G401 (cell line): ENCODE measurements at regions not wholly inside any gene's neighbourhood (a gene's known extent, or its start where the extent isn't known, plus 50 kb on each side); places are given as distances from the start of the nearest gene placed in this dataset.

Experiments used
- DNase-seq: peaks from one replicate; pipeline ENCODE4 v3.0.0-alpha.2; 2015; ENCODE audit warnings: low spot score
- in situ Hi-C: cut with HindIII; loops from 2 replicates; pipeline ENCODE4 v1.10.0; 2016; ENCODE audit warnings: low sequenced_read_pairs, mixed read lengths

DNA sequence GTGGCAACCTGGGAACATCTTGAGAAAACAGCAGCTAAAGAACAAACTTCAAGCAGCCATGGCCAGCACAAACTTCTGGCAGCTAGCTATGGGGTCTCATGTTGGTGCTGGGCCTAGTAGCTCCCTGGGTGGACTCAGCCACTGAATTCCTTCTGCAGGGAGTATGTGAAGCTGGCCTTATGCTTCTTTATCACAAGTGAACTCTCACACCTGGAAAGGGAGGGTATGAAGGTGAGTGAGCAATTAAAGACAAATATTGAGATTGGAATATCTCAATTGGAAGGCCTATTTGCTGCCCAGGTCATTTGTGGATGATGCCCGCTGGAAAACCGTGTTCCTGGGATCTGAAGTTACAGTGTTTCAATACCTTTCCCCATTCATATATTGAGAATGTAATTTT is 153.3 kb upstream of the RPS6KA3 start:
- no peak for DNase-seq
- in situ Hi-C loops = no loop called here

- in situ Hi-C loops = no loop called here
- DNase-seq = no peak
Observed at GRCh38 chrX:20418379-20419150, 151.9 kb upstream of the RPS6KA3 start.

DNA sequence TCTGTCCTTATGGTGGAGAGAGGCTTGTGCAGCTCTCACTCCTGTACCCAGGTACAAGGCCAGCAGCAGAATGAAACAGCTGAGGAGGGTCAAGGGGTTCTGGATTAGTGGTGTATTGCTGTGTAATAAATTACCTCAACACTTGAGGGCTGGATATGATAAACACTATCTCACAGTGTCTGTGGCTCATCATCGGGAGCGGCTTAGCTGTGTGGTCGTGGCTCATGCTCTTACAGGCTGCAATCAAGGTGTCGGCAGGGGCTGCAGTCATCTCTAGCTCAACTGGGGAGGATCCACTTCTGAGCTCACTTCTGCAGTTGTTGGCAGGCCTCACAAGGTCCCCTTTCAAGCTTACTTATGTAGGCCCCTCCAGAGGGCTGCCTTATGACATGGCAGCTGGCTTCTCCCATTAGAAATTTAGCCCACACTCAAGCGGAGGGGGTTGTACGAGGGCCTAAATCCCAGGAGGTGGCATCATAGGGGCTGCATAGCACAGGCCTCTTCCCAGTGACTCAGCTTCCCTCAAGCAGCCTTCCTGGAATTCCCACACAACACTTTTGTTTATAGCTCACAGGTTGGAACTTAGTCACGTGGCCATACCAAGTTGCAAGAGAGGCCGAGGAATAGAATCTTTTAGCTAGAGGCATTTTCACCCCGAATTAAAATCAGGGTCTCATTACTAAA is 148.2 kb upstream of the RPS6KA3 start:
- in situ Hi-C loops = no loop called here
- no peak for DNase-seq

DNA sequence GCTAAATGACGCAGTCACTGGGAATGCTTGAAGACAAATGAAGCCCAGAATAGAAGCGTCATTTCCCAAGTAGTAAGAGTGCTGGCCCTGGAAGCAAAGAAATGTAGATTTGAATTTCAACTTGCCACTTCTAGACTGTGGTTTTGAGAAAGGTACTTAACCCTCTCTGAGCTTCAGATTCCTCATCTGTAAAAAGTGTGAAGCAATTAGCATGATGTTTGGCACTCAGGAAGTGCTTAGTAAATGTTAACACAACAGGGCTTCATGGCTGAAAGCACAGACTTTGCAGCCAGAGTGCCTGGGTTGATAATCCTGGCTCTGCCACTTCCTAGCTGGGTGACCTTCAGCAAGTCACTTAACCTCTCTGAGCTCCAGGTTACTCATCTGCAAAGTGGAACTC is 147.4 kb upstream of the RPS6KA3 start:
- in situ Hi-C loops = no loop called here
- no peak for DNase-seq

GRCh38 chrX:20412871-20413486 is 146.3 kb upstream of the RPS6KA3 start:
- in situ Hi-C loops = no loop called here
- DNase-seq = no peak

- in situ Hi-C loops = no loop called here
- DNase-seq = no peak
Observed at GRCh38 chrX:20410540-20410939, 143.8 kb upstream of the RPS6KA3 start.

DNA sequence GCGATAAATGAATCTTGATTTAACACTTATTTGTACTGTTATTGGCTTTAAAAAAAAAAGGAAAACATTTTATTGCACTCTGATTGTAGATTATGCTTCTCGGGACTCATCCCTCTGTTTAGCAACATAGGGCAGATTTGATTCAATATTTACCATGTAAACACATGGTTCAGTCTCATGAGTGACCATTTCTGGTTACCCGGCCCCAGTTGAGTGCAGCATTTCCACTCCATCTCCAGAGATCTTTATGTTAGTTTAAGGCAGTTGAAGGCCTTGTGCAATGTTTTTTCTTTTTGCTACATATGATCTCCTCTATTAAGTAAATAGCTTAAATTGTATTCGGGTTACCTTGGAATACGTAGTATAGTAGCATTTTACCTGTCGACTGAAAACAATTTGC is 143.3 kb upstream of the RPS6KA3 start:
- DNase-seq = no peak
- in situ Hi-C loops = no loop called here

- in situ Hi-C loops = no loop called here
- DNase-seq = no peak
Observed at GRCh38 chrX:20402956-20403355, 136.2 kb upstream of the RPS6KA3 start.

- no peak for DNase-seq
- in situ Hi-C loops = no loop called here
Observed at GRCh38 chrX:20399728-20400414, 133.2 kb upstream of the RPS6KA3 start.

- no peak for DNase-seq
- in situ Hi-C loops = no loop called here
Observed at GRCh38 chrX:20397587-20397986, 130.9 kb upstream of the RPS6KA3 start.

DNA sequence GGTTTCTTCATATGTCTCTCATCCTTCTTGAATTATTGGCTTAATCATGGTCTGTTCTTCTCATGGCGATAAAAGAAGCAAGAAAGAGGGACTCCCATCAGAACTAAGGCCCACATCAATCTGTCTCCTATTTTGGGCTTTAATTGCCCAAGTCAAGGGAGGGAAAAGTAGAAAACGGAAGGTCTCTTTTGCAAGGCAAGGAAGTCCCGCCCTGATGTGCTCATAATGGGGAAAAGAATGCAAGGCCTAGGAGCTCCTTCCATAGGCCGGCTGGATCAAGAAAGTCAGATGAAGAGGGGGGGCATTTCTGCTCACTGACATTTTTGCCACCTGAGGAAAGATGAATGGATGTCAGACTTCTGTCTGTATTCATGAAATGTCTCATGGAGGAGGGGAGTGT is 127.7 kb upstream of the RPS6KA3 start:
- in situ Hi-C loops = no loop called here
- no peak for DNase-seq

GRCh38 chrX:20393944-20394343 is 127.2 kb upstream of the RPS6KA3 start:
- in situ Hi-C loops = no loop called here
- no peak for DNase-seq

GRCh38 chrX:20388594-20388993 is 121.9 kb upstream of the RPS6KA3 start:
- in situ Hi-C loops = no loop called here
- no peak for DNase-seq

DNA sequence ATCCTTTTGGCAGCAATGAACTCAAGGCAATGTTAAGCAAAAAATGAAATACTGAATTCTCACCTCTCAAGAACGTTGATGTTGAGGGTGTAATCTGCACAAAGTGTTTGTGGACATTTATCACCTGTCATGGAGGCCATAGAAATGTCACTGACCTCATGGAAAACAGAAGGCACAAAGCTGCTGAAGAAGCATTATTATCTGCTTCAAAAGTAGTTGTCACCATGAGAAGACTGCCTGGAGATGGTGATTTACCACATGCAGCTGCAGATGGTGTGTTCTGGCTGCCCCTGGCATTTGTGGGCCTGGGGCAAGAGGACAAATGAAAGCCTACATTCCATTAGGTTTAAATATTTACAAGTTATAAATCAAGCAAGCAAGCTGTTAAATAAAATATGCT is 116.8 kb upstream of the RPS6KA3 start:
- in situ Hi-C loops = no loop called here
- no peak for DNase-seq

- peak; percentile 57 for DNase-seq
- in situ Hi-C loops = no loop called here
Observed at GRCh38 chrX:20382518-20383297, 116.0 kb upstream of the RPS6KA3 start.

DNA sequence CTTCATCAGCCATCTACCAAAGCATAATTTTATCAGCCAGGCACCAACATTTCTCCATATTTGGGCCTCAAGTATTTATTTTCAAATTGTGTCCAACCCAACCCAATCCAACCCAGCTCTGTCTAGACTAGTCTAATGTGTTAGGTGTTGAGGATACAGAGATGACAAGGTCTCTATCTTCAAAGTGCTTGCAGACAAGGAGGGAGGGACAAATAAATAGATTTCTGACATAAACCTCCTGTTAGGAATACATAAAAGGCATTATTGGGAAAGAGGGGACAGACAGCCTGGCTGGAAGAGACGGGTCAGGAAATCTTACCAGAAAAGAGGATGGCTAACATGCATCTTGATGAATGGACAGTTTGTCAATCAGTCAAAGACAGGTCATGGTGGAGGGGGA is 115.4 kb upstream of the RPS6KA3 start:
- in situ Hi-C loops = no loop called here

DNA sequence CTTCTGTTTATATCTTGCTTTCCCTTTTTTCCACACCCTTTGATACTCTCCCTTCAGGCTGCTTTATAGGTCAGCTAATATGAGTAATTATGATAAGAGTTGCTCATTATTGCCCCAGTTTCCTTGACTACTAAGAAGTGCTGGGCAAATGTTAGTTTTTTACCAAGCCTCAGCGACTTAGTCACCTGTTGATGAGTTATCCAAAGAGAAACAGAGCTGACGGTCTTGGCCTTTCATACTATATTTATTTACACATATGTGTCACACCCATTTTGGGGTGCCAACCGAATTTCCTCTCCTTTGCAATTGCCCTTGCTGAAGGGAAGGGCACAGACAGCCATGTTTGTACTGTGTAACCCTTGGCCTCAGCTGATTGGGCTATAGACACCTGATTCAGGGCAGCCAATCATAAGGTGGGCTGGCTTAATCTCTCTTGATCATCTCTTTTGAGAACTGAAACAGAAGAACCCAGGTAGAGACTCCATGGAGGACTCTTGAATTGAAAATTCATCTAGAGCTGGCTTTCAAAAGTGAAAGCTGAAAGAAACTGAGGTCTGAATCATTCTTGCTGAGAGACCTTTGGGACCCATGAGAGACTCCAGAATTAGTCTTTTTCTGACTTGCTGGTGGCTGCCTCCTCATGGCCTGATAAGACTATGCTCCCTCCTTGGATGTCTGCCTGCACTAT is 111.7 kb upstream of the RPS6KA3 start:
- no peak for DNase-seq
- in situ Hi-C loops = no loop called here

More for the DNA sequence above, 115.4 kb upstream of the RPS6KA3 start:
- DNase-seq = no peak

GRCh38 chrX:20374900-20375438 is 108.3 kb upstream of the RPS6KA3 start:
- DNase-seq = no peak
- in situ Hi-C loops = no loop called here
